ENCODE measurements at regions not wholly inside any gene's neighbourhood (a gene's known extent, or its start where the extent isn't known, plus 50 kb on each side); places are given as distances from the start of the nearest gene placed in this dataset.

DNA sequence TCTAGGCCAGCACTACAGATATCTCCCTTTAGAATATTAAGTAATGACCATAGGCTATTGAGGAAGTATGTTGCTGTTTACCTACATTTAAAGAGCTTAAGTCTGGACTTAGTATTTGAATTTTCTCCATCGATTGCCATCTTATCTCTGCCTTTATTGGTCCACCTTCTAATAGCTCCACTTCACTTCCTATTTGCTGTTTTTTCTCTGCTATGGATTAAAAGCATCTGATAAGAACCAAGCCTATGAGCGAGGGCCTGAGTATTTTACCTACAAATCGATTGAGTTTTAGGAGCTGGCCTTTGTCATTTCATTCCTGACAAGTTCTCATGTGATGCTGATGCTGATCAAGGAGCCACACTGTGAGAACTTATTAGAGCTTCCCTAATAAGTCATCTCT is 52.6 kb upstream of the AKAP13 start:
- peaks cover 5% of the 10 kb centered on the region for H3K36me3 Mint-ChIP-seq (ENCODE audit: low read depth, unreplicated experiment)
- peaks cover 3% of the 10 kb centered on the region for H3K27me3 Mint-ChIP-seq (ENCODE audit: unreplicated experiment)
- H3K27ac Mint-ChIP-seq (ENCODE audit: unreplicated experiment): no peak overlapping the region
- TF ChIP-seq, protein P1, sequence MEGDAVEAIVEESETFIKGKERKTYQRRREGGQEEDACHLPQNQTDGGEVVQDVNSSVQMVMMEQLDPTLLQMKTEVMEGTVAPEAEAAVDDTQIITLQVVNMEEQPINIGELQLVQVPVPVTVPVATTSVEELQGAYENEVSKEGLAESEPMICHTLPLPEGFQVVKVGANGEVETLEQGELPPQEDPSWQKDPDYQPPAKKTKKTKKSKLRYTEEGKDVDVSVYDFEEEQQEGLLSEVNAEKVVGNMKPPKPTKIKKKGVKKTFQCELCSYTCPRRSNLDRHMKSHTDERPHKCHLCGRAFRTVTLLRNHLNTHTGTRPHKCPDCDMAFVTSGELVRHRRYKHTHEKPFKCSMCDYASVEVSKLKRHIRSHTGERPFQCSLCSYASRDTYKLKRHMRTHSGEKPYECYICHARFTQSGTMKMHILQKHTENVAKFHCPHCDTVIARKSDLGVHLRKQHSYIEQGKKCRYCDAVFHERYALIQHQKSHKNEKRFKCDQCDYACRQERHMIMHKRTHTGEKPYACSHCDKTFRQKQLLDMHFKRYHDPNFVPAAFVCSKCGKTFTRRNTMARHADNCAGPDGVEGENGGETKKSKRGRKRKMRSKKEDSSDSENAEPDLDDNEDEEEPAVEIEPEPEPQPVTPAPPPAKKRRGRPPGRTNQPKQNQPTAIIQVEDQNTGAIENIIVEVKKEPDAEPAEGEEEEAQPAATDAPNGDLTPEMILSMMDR (IDR thresholded peaks at IDR 0.05; ENCODE audit: unreplicated experiment): no peak
- no peaks in the 10 kb centered on the region for H3K9me3 Mint-ChIP-seq (ENCODE audit: unreplicated experiment)
- DNase-seq (ENCODE audit: low spot score): no peak
- H3K4me1 Mint-ChIP-seq (ENCODE audit: unreplicated experiment): peaks cover 31% of the 10 kb centered on the region
- H3K4me3 Mint-ChIP-seq (ENCODE audit: unreplicated experiment): no peak overlapping the region

GRCh38 chr15:85329561-85330422 is 50.6 kb upstream of the AKAP13 start:
- peaks cover 7% of the 10 kb centered on the region for H3K27me3 Mint-ChIP-seq (ENCODE audit: unreplicated experiment)
- peaks cover 44% of the 10 kb centered on the region for H3K4me1 Mint-ChIP-seq (ENCODE audit: unreplicated experiment)
- no peak overlapping the region for H3K4me3 Mint-ChIP-seq (ENCODE audit: unreplicated experiment)
- H3K9me3 Mint-ChIP-seq (ENCODE audit: unreplicated experiment): no peaks in the 10 kb centered on the region
- TF ChIP-seq, protein P1 (IDR thresholded peaks at IDR 0.05; ENCODE audit: unreplicated experiment): no peak
- H3K36me3 Mint-ChIP-seq (ENCODE audit: low read depth, unreplicated experiment): peaks cover 5% of the 10 kb centered on the region
- DNase-seq (ENCODE audit: low spot score): no peak
- H3K27ac Mint-ChIP-seq (ENCODE audit: unreplicated experiment): no peak overlapping the region

Data from endothelial cell (in vitro differentiated cells).